HEK293 (cell line): ENCODE measurements at regions not wholly inside any gene's neighbourhood (a gene's known extent, or its start where the extent isn't known, plus 50 kb on each side); places are given as distances from the start of the nearest gene placed in this dataset.
"Not testable (repeated sequence)": the region's sequence is repeated elsewhere in the genome, so short reads cannot be mapped to it uniquely, and the experiment has no call there.

Source experiments
- CTCF ChIA-PET: fragments of 350-600 bp; formaldehyde crosslinking; extraction: SDS; loops from one replicate; lab custom pipeline; 2021; ENCODE audit warnings: antibody characterized with exemption; lab: Yijun Ruan, JAX
- POLR2A ChIA-PET: fragments of 300-600 bp; formaldehyde crosslinking; extraction: SDS; loops from one replicate; lab custom pipeline; 2020; ENCODE audit warnings: antibody characterized with exemption, inconsistent platforms; lab: Yijun Ruan, JAX
- H3K27ac ChIP-seq: fragments of 200-500 bp; sonication (Bioruptor generic); 2 replicates; pipeline ENCODE4 v1.5.1; 2014; ENCODE audit warnings: low read depth, low read length, control low read depth, inconsistent platforms; ENCODE audit errors: extremely low read depth
- H3K36me3 ChIP-seq, 2 experiments: fragments of 200-500 bp in 1 of 2; sonication (Bioruptor generic) in 1 of 2; 1 replicate in 1 of 2; 2 replicates in 1 of 2; pipeline ENCODE4 v1.5.1; 2014 to 2017; ENCODE audit warnings: inconsistent platforms in 2 of 2, low read length in 2 of 2; ENCODE audit not compliant: control insufficient read depth in 2 of 2, insufficient read depth in 1 of 2
- H3K4me1 ChIP-seq: fragments of 200-500 bp; sonication (Bioruptor generic); 2 replicates; pipeline ENCODE4 v1.5.1; 2014; ENCODE audit warnings: mild to moderate bottlenecking, low read length, inconsistent platforms; ENCODE audit not compliant: control insufficient read depth, insufficient read depth
- H3K4me3 ChIP-seq: 2 replicates; pipeline ENCODE4 v1.5.1; 2011; ENCODE audit warnings: low read depth, mild to moderate bottlenecking, control low read depth, low read length, moderate library complexity
- H3K9me3 ChIP-seq: fragments of 200-500 bp; sonication (Bioruptor generic); 2 replicates; pipeline ENCODE4 v1.5.1; 2014; ENCODE audit warnings: low read depth, low read length, inconsistent platforms; ENCODE audit not compliant: control insufficient read depth, insufficient read depth
- BCL11B ChIP-seq: fragments of 450-650 bp; formaldehyde crosslinking; IDR thresholded peaks from 2 replicates; pipeline ENCODE4 v1.5.1; 2016; ENCODE audit warnings: low read depth, missing biosample characterization, missing genetic modification characterization
- HOXA7 ChIP-seq: sonication (generic); formaldehyde crosslinking; IDR thresholded peaks from 2 replicates; pipeline ENCODE4 v1.8.1; 2022; ENCODE audit warnings: missing genetic modification reagents, borderline replicate concordance
- SETDB1 ChIP-seq: IDR thresholded peaks from one replicate; pipeline ENCODE4 v1.6.1; 2017; ENCODE audit warnings: mild to moderate bottlenecking, low read length, moderate library complexity, mixed read lengths; ENCODE audit not compliant: insufficient read length
- SP2 ChIP-seq: fragments of 450-650 bp; formaldehyde crosslinking; IDR thresholded peaks from 2 replicates; pipeline ENCODE4 v1.5.1; 2016; ENCODE audit warnings: missing biosample characterization, missing genetic modification characterization
- SP7 ChIP-seq: fragments of 450-650 bp; formaldehyde crosslinking; IDR thresholded peaks from 2 replicates; pipeline ENCODE4 v1.5.1; 2016; ENCODE audit warnings: missing biosample characterization, missing genetic modification characterization
- ZFP37 ChIP-seq: fragments of 450-650 bp; formaldehyde crosslinking; IDR thresholded peaks from 2 replicates; pipeline ENCODE4 v1.5.1; 2016; ENCODE audit warnings: missing biosample characterization, missing genetic modification characterization
- ZNF146 ChIP-seq: fragments of 450-650 bp; formaldehyde crosslinking; IDR thresholded peaks from 2 replicates; pipeline ENCODE4 v1.5.1; 2016; ENCODE audit warnings: missing biosample characterization, missing genetic modification characterization
- ZNF174 ChIP-seq: fragments of 450-650 bp; formaldehyde crosslinking; IDR thresholded peaks from 2 replicates; pipeline ENCODE4 v1.5.0; 2017; ENCODE audit warnings: missing biosample characterization, mild to moderate bottlenecking, missing genetic modification characterization
- ZNF2 ChIP-seq: fragments of 450-650 bp; formaldehyde crosslinking; IDR thresholded peaks from 2 replicates; pipeline ENCODE4 v1.5.1; 2016; ENCODE audit warnings: missing biosample characterization, missing genetic modification characterization
- ZNF211 ChIP-seq: fragments of 450-650 bp; formaldehyde crosslinking; IDR thresholded peaks from 2 replicates; pipeline ENCODE4 v1.5.1; 2016; ENCODE audit warnings: low read depth, missing biosample characterization, missing genetic modification characterization
- ZNF292 ChIP-seq: fragments of 450-650 bp; formaldehyde crosslinking; IDR thresholded peaks from 2 replicates; pipeline ENCODE4 v1.5.1; 2016; ENCODE audit warnings: low read depth, missing biosample characterization, missing genetic modification characterization, borderline replicate concordance
- ZNF302 ChIP-seq: fragments of 450-650 bp; formaldehyde crosslinking; IDR thresholded peaks from 2 replicates; pipeline ENCODE4 v1.5.1; 2016; ENCODE audit warnings: missing biosample characterization, missing genetic modification characterization, low read depth
- ZNF354C ChIP-seq: fragments of 450-650 bp; formaldehyde crosslinking; IDR thresholded peaks from 2 replicates; pipeline ENCODE4 v1.5.1; 2016; ENCODE audit warnings: missing biosample characterization, missing genetic modification characterization, low read depth, borderline replicate concordance
- ZNF37A ChIP-seq: fragments of 450-650 bp; IDR thresholded peaks from 2 replicates; pipeline ENCODE4 v1.5.1; 2018; ENCODE audit warnings: missing biosample characterization, missing genetic modification characterization
- ZNF518A ChIP-seq: fragments of 450-650 bp; formaldehyde crosslinking; conservative IDR thresholded peaks from 2 replicates; pipeline ENCODE4 v1.5.1; 2016; ENCODE audit warnings: low read depth, missing biosample characterization, missing genetic modification characterization
- ZNF521 ChIP-seq: fragments of 450-650 bp; formaldehyde crosslinking; IDR thresholded peaks from 2 replicates; pipeline ENCODE4 v1.5.1; 2017; ENCODE audit warnings: missing biosample characterization, mild to moderate bottlenecking, missing genetic modification characterization
- ZNF544 ChIP-seq: fragments of 450-650 bp; formaldehyde crosslinking; IDR thresholded peaks from 2 replicates; pipeline ENCODE4 v1.5.0; 2017; ENCODE audit warnings: missing biosample characterization, missing genetic modification characterization
- ZNF660 ChIP-seq: fragments of 450-650 bp; IDR thresholded peaks from 2 replicates; pipeline ENCODE4 v1.5.1; 2018; ENCODE audit warnings: missing biosample characterization, mild to moderate bottlenecking, missing genetic modification characterization
- ZNF701 ChIP-seq: fragments of 450-650 bp; formaldehyde crosslinking; IDR thresholded peaks from 2 replicates; pipeline ENCODE4 v1.5.1; 2016; ENCODE audit warnings: missing biosample characterization, missing genetic modification characterization
- ZNF791 ChIP-seq: fragments of 450-650 bp; formaldehyde crosslinking; IDR thresholded peaks from 2 replicates; pipeline ENCODE4 v1.5.1; 2016; ENCODE audit warnings: missing biosample characterization, missing genetic modification characterization
- ZXDB ChIP-seq: fragments of 450-650 bp; formaldehyde crosslinking; IDR thresholded peaks from 2 replicates; pipeline ENCODE4 v1.5.1; 2016; ENCODE audit warnings: missing biosample characterization, missing genetic modification characterization
- TF ChIP-seq, protein P1 (sequence below): fragments of 450-650 bp; formaldehyde crosslinking; IDR thresholded peaks from 2 replicates; pipeline ENCODE4 v1.5.1; 2016; ENCODE audit warnings: missing biosample characterization, missing genetic modification characterization
- TF ChIP-seq, protein P2 (sequence below): fragments of 450-650 bp; formaldehyde crosslinking; IDR thresholded peaks from 2 replicates; pipeline ENCODE4 v1.5.1; 2016; ENCODE audit warnings: missing biosample characterization, missing genetic modification characterization

DNA sequence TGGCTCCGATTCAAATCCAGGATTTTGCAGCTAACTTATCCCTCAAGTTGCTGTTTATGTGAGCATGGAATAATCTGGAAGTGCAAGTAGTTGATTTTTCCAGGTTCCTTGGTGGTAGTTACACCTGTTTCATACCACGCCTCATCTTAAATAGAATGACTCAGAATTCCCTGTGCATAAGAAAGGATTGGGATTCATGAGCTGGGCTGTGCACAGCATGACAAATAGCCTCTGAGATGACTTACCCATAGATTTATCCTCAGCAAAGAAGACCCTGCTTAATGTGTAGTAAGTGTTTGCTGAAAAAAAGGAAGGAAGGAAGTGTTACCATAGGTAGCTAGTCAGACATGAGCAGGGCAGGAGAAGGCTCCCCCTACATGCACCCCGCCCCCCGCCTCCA lies 777.7 kb upstream of the ADGRL3 start:
- Histone ChIP-seq H3K4me1 (no peaks in the 10 kb centered on the region), H3K27ac (no peak overlapping the region), H3K9me3 (no peaks in the 10 kb centered on the region), H3K36me3 (no peaks in the 10 kb centered on the region)
- ChIA-PET CTCF (no interaction called here), POLR2A (no interaction called here)
- TF ChIP-seq, protein P1, sequence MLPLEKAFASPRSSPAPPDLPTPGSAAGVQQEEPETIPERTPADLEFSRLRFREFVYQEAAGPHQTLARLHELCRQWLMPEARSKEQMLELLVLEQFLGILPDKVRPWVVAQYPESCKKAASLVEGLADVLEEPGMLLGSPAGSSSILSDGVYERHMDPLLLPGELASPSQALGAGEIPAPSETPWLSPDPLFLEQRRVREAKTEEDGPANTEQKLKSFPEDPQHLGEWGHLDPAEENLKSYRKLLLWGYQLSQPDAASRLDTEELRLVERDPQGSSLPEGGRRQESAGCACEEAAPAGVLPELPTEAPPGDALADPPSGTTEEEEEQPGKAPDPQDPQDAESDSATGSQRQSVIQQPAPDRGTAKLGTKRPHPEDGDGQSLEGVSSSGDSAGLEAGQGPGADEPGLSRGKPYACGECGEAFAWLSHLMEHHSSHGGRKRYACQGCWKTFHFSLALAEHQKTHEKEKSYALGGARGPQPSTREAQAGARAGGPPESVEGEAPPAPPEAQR (tag by site-specific recombination): no peak
- TF ChIP-seq ZNF146 (tag by site-specific recombination): no peak
- no peak for TF ChIP-seq ZNF660 (tag by site-specific recombination)
- no peak for TF ChIP-seq ZNF211 (tag by site-specific recombination)
- TF ChIP-seq ZNF2 (tag by site-specific recombination): no peak
- no peak for TF ChIP-seq ZNF701 (tag by site-specific recombination)
- no peak for TF ChIP-seq SP7
- no peak for TF ChIP-seq SP2
- TF ChIP-seq ZNF354C (tag by site-specific recombination): no peak
- TF ChIP-seq, all 188 proteins: peak for 0
- H3K4me3 ChIP-seq: no peak overlapping the region

DNA sequence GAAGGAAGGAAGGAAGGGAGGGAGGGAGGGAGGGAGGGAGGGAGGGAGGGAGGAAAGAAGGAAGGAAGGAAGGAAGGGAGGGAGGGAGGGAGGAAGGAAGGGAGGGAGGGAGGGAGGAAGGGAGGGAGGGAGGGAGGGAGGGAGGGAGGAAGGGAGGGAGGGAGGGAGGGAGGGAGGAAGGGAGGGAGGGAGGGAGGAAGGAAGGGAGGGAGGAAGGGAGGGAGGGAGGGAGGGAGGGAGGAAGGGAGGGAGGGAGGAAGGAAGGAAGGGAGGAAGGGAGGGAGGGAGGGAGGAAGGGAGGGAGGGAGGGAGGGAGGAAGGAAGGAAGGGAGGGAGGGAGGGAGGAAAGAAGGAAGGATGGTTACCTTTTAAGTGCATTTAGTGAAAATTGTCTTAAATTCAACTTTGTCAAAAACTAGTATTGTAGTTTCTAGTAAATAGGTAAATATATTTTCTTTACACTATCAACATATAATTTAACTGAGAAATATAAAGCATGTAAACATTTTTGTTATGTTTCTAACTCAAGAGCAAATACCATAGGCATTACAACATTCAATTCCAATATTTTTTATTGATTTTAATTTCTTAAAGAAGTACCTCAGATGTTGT lies 776.4 kb upstream of the ADGRL3 start:
- H3K36me3 ChIP-seq, POLR2A ChIA-PET, H3K4me1 ChIP-seq, CTCF ChIA-PET, H3K4me3 ChIP-seq, H3K9me3 ChIP-seq, H3K27ac ChIP-seq: not testable (repeated sequence)

GRCh38 chr4:60432911-60433310 lies 767.2 kb upstream of the ADGRL3 start:
- CTCF ChIA-PET: no interaction called here
- POLR2A ChIA-PET: no interaction called here

More at GRCh38 chr4:60432911-60433310, 767.2 kb upstream of the ADGRL3 start:
- Histone ChIP-seq H3K36me3 (no peaks in the 10 kb centered on the region), H3K4me3 (no peak overlapping the region), H3K27ac (no peak overlapping the region), H3K4me1 (no peaks in the 10 kb centered on the region), H3K9me3 (no peaks in the 10 kb centered on the region)
- TF ChIP-seq, protein P2, sequence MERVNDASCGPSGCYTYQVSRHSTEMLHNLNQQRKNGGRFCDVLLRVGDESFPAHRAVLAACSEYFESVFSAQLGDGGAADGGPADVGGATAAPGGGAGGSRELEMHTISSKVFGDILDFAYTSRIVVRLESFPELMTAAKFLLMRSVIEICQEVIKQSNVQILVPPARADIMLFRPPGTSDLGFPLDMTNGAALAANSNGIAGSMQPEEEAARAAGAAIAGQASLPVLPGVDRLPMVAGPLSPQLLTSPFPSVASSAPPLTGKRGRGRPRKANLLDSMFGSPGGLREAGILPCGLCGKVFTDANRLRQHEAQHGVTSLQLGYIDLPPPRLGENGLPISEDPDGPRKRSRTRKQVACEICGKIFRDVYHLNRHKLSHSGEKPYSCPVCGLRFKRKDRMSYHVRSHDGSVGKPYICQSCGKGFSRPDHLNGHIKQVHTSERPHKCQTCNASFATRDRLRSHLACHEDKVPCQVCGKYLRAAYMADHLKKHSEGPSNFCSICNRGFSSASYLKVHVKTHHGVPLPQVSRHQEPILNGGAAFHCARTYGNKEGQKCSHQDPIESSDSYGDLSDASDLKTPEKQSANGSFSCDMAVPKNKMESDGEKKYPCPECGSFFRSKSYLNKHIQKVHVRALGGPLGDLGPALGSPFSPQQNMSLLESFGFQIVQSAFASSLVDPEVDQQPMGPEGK (tag by site-specific recombination): no peak
- TF ChIP-seq ZNF302 (tag by site-specific recombination) (no peak), HOXA7 (no peak), ZNF521 (tag by site-specific recombination) (no peak), ZNF174 (no peak), ZXDB (tag by site-specific recombination) (no peak), ZNF791 (tag by site-specific recombination) (no peak), SETDB1 (no peak), BCL11B (no peak), ZNF544 (tag by site-specific recombination) (no peak), ZNF518A (tag by site-specific recombination) (no peak), ZFP37 (tag by site-specific recombination) (no peak), ZNF37A (tag by site-specific recombination) (no peak), ZNF292 (tag by site-specific recombination) (no peak)
